H1 (cell line): ENCODE measurements at regions not wholly inside any gene's neighbourhood (a gene's known extent, or its start where the extent isn't known, plus 50 kb on each side); places are given as distances from the start of the nearest gene placed in this dataset.

Source experiments
- ASH2L ChIP-seq: fragments of 200-600, 300-600 bp; sonication (generic); IDR thresholded peaks from one replicate; pipeline ENCODE4 v1.7.1; 2017; ENCODE audit warnings: low read length
- EGR1 ChIP-seq: IDR thresholded peaks from 2 replicates; pipeline ENCODE4 v1.6.1; 2011; ENCODE audit warnings: low read depth, low read length, borderline replicate concordance
- HDAC2 ChIP-seq, 2 experiments: fragments of 300-600 bp in 1 of 2; sonication (generic) in 1 of 2; IDR thresholded peaks; 2 replicates each; pipeline ENCODE4 v1.6.1; 2011 to 2012; ENCODE audit warnings: low read depth in 2 of 2, low read length in 2 of 2, mild to moderate bottlenecking in 2 of 2, moderate library complexity in 2 of 2, borderline replicate concordance in 1 of 2, inconsistent platforms in 1 of 2
- KDM1A ChIP-seq: fragments of 200-600, 300-600 bp; sonication (generic); IDR thresholded peaks from 2 replicates; pipeline ENCODE4 v1.7.1; 2016; ENCODE audit warnings: mild to moderate bottlenecking, low read length, borderline replicate concordance
- POLR2A ChIP-seq, 2 experiments: IDR thresholded peaks; 1 replicate in 1 of 2; 2 replicates in 1 of 2; pipeline ENCODE4 v1.6.1; 2011; ENCODE audit warnings: low read depth in 2 of 2, low read length in 2 of 2, mild to moderate bottlenecking in 2 of 2; ENCODE audit errors: control extremely low read depth in 1 of 2
- RFX5 ChIP-seq: IDR thresholded peaks from 2 replicates; pipeline ENCODE4 v1.6.1; 2011; ENCODE audit warnings: low read depth, low read length, improper control_type of control experiment, borderline replicate concordance
- SIX5 ChIP-seq: IDR thresholded peaks from 2 replicates; pipeline ENCODE4 v1.6.1; 2011; ENCODE audit warnings: mild to moderate bottlenecking, low read depth, low read length
- ZNF274 ChIP-seq: IDR thresholded peaks from 2 replicates; pipeline ENCODE4 v1.7.0; 2012; ENCODE audit warnings: low read length, borderline replicate concordance; ENCODE audit errors: extremely low read depth

DNA sequence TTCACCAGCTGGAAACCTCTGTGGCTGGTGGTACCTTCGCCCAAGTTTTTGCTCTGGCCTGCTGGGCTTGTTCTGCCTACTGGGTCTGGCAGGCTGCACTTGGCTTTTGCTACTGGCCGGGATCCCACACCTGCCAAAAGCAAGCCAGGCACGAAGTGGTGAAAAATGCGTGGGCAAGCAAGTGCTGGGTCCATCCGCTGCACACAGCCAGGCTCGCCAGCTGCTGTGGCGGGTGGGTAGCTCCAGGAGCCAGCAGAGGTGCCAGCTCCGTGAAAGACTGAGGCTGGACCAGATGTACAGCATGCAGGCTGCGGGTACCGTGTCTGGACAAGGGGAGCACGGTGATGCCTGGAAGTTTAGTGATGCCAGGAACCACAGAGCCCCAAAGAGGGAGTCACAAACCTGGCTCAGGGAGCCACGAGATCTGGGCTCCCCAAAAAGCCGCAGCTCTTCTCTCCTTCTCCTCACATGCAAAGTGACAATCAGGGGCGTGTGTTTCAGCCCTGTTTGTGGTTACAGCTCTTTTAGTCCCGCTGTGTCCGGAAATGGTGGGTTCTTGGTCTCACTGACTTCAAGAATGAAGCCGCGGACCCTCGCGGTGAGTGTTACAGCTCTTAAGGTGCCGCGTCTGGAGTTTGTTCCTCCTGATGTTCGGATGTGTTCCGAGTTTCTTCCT lies 1455.6 kb upstream of the GBE1 start (continued):
- TF ChIP-seq RFX5, result no peak
- TF ChIP-seq ZNF274, result no peak
- TF ChIP-seq SIX5, result no peak
- no peak for TF ChIP-seq KDM1A
- TF ChIP-seq HDAC2 (IDR thresholded peaks at IDR 0.05; ENCODE audit: borderline replicate concordance in 1 of 2, low read depth in 2 of 2, low read length in 2 of 2), result no peak
- TF ChIP-seq ASH2L, result no peak
- TF ChIP-seq EGR1, result no peak
- no peak for TF ChIP-seq POLR2A (IDR thresholded peaks at IDR 0.05; ENCODE audit: control extremely low read depth in 1 of 2, low read depth in 2 of 2, low read length in 2 of 2)
